Cardiac muscle cell (in vitro differentiated cells and primary cell): ENCODE measurements at regions not wholly inside any gene's neighbourhood (a gene's known extent, or its start where the extent isn't known, plus 50 kb on each side); places are given as distances from the start of the nearest gene placed in this dataset.
"Not testable (repeated sequence)": the region's sequence is repeated elsewhere in the genome, so short reads cannot be mapped to it uniquely, and the experiment has no call there.

Experiments
- DNase-seq, 2 donors: peaks; one replicate each; pipeline versions ENCODE4 v3.0.0 to v3.0.0-alpha.2; 2010 to 2017; ENCODE audit warnings: low read depth in 1 of 2, low spot score in 1 of 2
- H3K27ac ChIP-seq: fragments of 200-600 bp; sonication (generic); 2 replicates; pipeline ENCODE4 v1.5.1; 2016
- H3K27me3 ChIP-seq: fragments of 200-600 bp; sonication (generic); 2 replicates; pipeline ENCODE4 v1.6.0; 2016; ENCODE audit warnings: control low read depth
- H3K36me3 ChIP-seq: fragments of 200-600 bp; sonication (generic); 2 replicates; pipeline ENCODE4 v1.5.1; 2016; ENCODE audit warnings: control low read depth
- H3K4me1 ChIP-seq: fragments of 200-600 bp; sonication (generic); 2 replicates; pipeline ENCODE4 v1.8.1; 2017; ENCODE audit warnings: low read depth, mild to moderate bottlenecking, mixed run types
- H3K4me3 ChIP-seq: fragments of 200-600 bp; sonication (generic); 2 replicates; pipeline ENCODE4 v1.5.1; 2016; ENCODE audit warnings: mild to moderate bottlenecking
- H3K9me3 ChIP-seq: fragments of 200-600 bp; sonication (generic); 2 replicates; pipeline ENCODE4 v1.5.1; 2017; ENCODE audit warnings: low read depth, mild to moderate bottlenecking, control low read depth
- CTCF ChIP-seq: IDR thresholded peaks from 2 replicates; pipeline ENCODE4 v1.5.1; 2012; ENCODE audit warnings: low read depth, mild to moderate bottlenecking, low read length

DNA sequence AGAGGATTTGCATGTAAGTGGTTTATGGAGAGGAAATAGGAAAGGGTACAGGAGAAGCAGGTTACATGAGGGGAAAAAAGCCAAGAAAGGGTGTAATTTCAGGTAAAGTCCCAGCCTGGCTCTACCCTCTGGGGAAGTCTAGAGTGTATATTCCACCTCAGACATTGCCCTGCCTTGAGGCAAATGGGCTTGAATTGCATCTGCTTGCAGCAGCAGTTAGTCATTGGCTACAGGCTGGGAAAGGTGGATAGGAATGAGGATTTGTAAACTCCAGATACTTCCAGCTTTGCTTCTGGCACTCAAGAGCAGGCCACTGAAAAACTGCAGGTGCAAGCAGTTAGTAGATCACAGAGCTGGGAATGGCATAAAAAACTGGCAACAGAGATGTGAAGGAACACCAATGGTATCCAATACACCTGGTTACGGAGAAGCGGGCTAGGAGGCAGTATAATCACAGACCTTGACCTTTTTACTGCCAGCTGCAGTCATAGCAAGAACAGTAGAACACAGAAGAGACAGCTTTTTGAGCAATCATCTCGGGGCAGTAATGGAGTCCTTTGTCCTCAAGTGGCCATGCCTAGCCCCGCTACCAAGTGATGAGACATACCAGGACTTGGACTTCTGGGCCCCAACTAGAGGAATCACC is 226.9 kb upstream of the NRIP1 start:
- H3K36me3 ChIP-seq = no peaks in the 10 kb centered on the region
- H3K4me1 ChIP-seq = no peaks in the 10 kb centered on the region
- H3K9me3 ChIP-seq = no peaks in the 10 kb centered on the region
- H3K27me3 ChIP-seq = no peaks in the 10 kb centered on the region
- no peak for TF ChIP-seq CTCF
- no peak for DNase-seq
- H3K4me3 ChIP-seq = no peak overlapping the region
- no peak overlapping the region for H3K27ac ChIP-seq

DNA sequence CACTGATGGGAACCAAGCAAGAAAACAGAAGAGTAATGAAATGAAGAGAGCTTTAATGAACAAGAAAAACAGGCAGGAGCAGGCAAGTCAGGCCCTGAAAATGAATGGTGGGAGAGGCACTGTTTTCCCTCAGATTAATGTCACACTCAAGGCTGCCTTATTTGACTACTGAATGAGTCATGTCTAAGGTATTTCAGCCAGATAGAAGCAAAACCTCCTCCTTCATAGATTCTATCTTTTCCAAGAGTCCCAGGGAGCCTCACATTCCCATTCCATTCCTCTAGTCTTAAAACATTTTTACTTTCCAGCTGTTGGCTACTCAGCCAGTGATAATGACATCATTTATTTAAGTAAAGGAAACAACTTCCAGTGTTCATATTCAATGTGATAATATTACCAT is 228.4 kb upstream of the NRIP1 start:
- Histone ChIP-seq H3K4me3 (no peak overlapping the region), H3K9me3 (no peaks in the 10 kb centered on the region), H3K36me3 (no peaks in the 10 kb centered on the region), H3K27me3 (no peaks in the 10 kb centered on the region), H3K27ac (peak overlapping the region; percentile 36), H3K4me1 (no peaks in the 10 kb centered on the region)
- no peak for TF ChIP-seq CTCF
- DNase-seq = peak; percentile 36 to 96

GRCh38 chr21:15295875-15296274 is 231.1 kb upstream of the NRIP1 start:
- Histone ChIP-seq H3K36me3 (no peaks in the 10 kb centered on the region), H3K27ac (no peak overlapping the region), H3K27me3 (no peaks in the 10 kb centered on the region), H3K4me1 (no peaks in the 10 kb centered on the region), H3K9me3 (no peaks in the 10 kb centered on the region), H3K4me3 (no peak overlapping the region)
- no peak for TF ChIP-seq CTCF
- DNase-seq = no peak

GRCh38 chr21:15297824-15298223 is 233.0 kb upstream of the NRIP1 start:
- H3K9me3 ChIP-seq = no peaks in the 10 kb centered on the region
- no peaks in the 10 kb centered on the region for H3K36me3 ChIP-seq
- TF ChIP-seq CTCF = no peak
- H3K4me3 ChIP-seq = no peak overlapping the region
- H3K27me3 ChIP-seq = no peaks in the 10 kb centered on the region
- no peak overlapping the region for H3K27ac ChIP-seq
- no peak for DNase-seq
- H3K4me1 ChIP-seq = no peaks in the 10 kb centered on the region

GRCh38 chr21:15298306-15298705 is 233.5 kb upstream of the NRIP1 start:
- no peak for TF ChIP-seq CTCF
- H3K9me3 ChIP-seq = no peaks in the 10 kb centered on the region
- DNase-seq = no peak
- no peak overlapping the region for H3K27ac ChIP-seq
- H3K27me3 ChIP-seq = no peaks in the 10 kb centered on the region
- no peak overlapping the region for H3K4me3 ChIP-seq
- H3K4me1 ChIP-seq = no peaks in the 10 kb centered on the region
- no peaks in the 10 kb centered on the region for H3K36me3 ChIP-seq

- H3K36me3 ChIP-seq, DNase-seq, H3K4me3 ChIP-seq, H3K9me3 ChIP-seq, H3K27ac ChIP-seq, H3K4me1 ChIP-seq, H3K27me3 ChIP-seq: not testable (repeated sequence)
Observed at GRCh38 chr21:15298755-15299154, 234.0 kb upstream of the NRIP1 start.
